ENCODE measurements at regions not wholly inside any gene's neighbourhood (a gene's known extent, or its start where the extent isn't known, plus 50 kb on each side); places are given as distances from the start of the nearest gene placed in this dataset.

GRCh38 chr11:119779195-119780071 is 50.4 kb upstream of the NECTIN1 start:
- no peaks in the 10 kb centered on the region for H3K23me2 ChIP-seq (ENCODE audit: insufficient read length, low read depth, low read length, poor library complexity, severe bottlenecking)
- no CpG with 5 or more reads among the region's 22 CpGs for WGBS (ENCODE audit: extremely low coverage, insufficient read length, low lambda C conversion rate)
- H3K9me3 ChIP-seq (ENCODE audit: control insufficient read depth, low read depth, low read length), result no peaks in the 10 kb centered on the region
- no peak overlapping the region for H2BK20ac ChIP-seq (ENCODE audit: low read depth, low read length, poor library complexity, severe bottlenecking)
- no peak overlapping the region for H3K9ac ChIP-seq (ENCODE audit: extremely low read depth, insufficient read length, low read length)
- no peak overlapping the region for H3K4me2 ChIP-seq (ENCODE audit: insufficient read depth, insufficient read length, low read length)
- H3K9me3 Mint-ChIP-seq, result no peaks in the 10 kb centered on the region
- no peak overlapping the region for H3K4me3 Mint-ChIP-seq
- H2BK120ac ChIP-seq (ENCODE audit: low read depth, low read length, poor library complexity, severe bottlenecking), result no peak overlapping the region
- H3K4me1 Mint-ChIP-seq, result peaks cover 14 to 22% of the 10 kb centered on the region in 2 experiments
- no peaks in the 10 kb centered on the region for H3K36me3 Mint-ChIP-seq (ENCODE audit: insufficient read depth in 1 of 3, low read depth in 3 of 3)
- no peaks in the 10 kb centered on the region for H3K4me1 ChIP-seq (ENCODE audit: insufficient read depth, low read length)
- H3K79me2 ChIP-seq (ENCODE audit: insufficient read depth, low read length), result no peaks in the 10 kb centered on the region
- no peak overlapping the region for H2BK15ac ChIP-seq (ENCODE audit: low read depth, low read length)
- no peaks in the 10 kb centered on the region for H3K79me1 ChIP-seq (ENCODE audit: insufficient read depth, low read depth, low read length, poor library complexity, severe bottlenecking)
- H3K27ac Mint-ChIP-seq, result no peak overlapping the region; a peak in 1 of 7 replicates
- no peak overlapping the region for H3K14ac ChIP-seq (ENCODE audit: insufficient read depth, low read length)
- H2BK5ac ChIP-seq (ENCODE audit: insufficient read length, low read length), result no peak overlapping the region
- H2BK12ac ChIP-seq (ENCODE audit: insufficient read length, low read depth, low read length), result no peak overlapping the region
- H3K4ac ChIP-seq (ENCODE audit: low read depth, low read length), result no peak overlapping the region
- H3K27me3 ChIP-seq (ENCODE audit: insufficient read depth, low read length), result no peaks in the 10 kb centered on the region
- H3K27me3 Mint-ChIP-seq (ENCODE audit: low read depth), result peaks cover 41% of the 10 kb centered on the region
- no peak overlapping the region for H2AFZ ChIP-seq (ENCODE audit: low read length)
- H4K20me1 ChIP-seq (ENCODE audit: control insufficient read depth, insufficient read depth, insufficient read length), result no peaks in the 10 kb centered on the region
- H3T11ph ChIP-seq (ENCODE audit: low read length), result no peak overlapping the region
- H3K27ac ChIP-seq (ENCODE audit: insufficient read length, low read depth, low read length), result no peak overlapping the region
- no peak overlapping the region for H3K23ac ChIP-seq (ENCODE audit: insufficient read length, low read depth, low read length)
- no peak overlapping the region for H2AK5ac ChIP-seq (ENCODE audit: insufficient read length, low read length)
- DNase-seq, result no peak
- H4K5ac ChIP-seq (ENCODE audit: insufficient read length, low read depth, low read length), result no peak overlapping the region
- TF ChIP-seq CTCF (conservative IDR thresholded peaks at IDR 0.05), result no peak
- H4K8ac ChIP-seq (replicated peaks; ENCODE audit: insufficient read length, low read depth, low read length), result no peak overlapping the region
- H3K18ac ChIP-seq (ENCODE audit: insufficient read length, low read depth, low read length), result no peak overlapping the region
- H4K91ac ChIP-seq (ENCODE audit: insufficient read length, low read depth, low read length), result no peak overlapping the region
- H3K56ac ChIP-seq (ENCODE audit: insufficient read length, low read depth, low read length), result no peak overlapping the region
